ENCODE measurements at regions not wholly inside any gene's neighbourhood (a gene's known extent, or its start where the extent isn't known, plus 50 kb on each side); places are given as distances from the start of the nearest gene placed in this dataset.

GRCh38 chrX:145623453-145623852 is 194.2 kb upstream of the SLITRK2 start:
- DNase-seq (ENCODE audit: low read depth): no peak
- no peak overlapping the region for H3K4me3 ChIP-seq (ENCODE audit: low read length)
- no peak for TF ChIP-seq CTCF (IDR thresholded peaks at IDR 0.05; ENCODE audit: insufficient read depth, low read depth, low read length, missing control alignments)

- no peak overlapping the region for H3K4me3 ChIP-seq (ENCODE audit: low read length)
- TF ChIP-seq CTCF (IDR thresholded peaks at IDR 0.05; ENCODE audit: insufficient read depth, low read depth, low read length, missing control alignments): no peak
- DNase-seq (ENCODE audit: low read depth): no peak
These were observed 187.5 kb upstream of the SLITRK2 start for GRCh38 chrX:145630081-145630480.

DNA sequence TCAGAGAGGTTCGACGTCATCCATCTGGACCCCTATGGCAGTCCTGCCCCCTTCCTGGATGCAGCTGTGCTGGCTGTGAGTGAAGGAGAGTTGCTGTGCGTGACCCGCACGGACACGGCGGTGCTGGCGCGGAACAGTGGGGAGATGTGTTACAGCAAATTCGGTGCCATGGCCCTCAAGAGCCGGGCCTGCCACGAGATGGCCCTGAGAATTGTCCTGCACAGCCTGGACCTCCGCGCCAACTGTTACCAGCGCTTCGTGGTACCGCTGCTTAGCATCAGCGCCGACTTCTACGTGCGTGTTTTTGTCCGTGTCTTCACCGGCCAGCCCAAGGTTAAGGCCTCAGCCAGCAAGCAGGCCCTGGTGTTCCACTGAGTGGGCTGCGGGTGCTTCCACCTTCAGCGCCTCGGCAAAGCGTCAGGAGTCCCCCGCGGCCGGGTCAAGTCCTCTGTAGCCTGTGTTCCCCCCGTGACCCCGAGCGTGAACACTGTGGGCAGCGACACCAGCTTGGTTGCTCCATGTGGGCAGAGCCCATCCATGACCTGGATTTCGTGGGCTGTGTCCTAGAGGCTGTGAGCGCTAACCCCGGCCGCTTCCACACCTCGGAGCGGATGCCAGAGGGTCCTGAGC is 186.7 kb upstream of the SLITRK2 start:
- H3K4me3 ChIP-seq (ENCODE audit: low read length): no peak overlapping the region
- DNase-seq (ENCODE audit: low read depth): no peak
- TF ChIP-seq CTCF (IDR thresholded peaks at IDR 0.05; ENCODE audit: insufficient read depth, low read depth, low read length, missing control alignments): no peak

- TF ChIP-seq CTCF (IDR thresholded peaks at IDR 0.05; ENCODE audit: insufficient read depth, low read depth, low read length, missing control alignments): no peak
- H3K4me3 ChIP-seq (ENCODE audit: low read length): no peak overlapping the region
- no peak for DNase-seq (ENCODE audit: low read depth)
These were observed 186.1 kb upstream of the SLITRK2 start for GRCh38 chrX:145631461-145631951.

GRCh38 chrX:145654486-145654885 is 163.1 kb upstream of the SLITRK2 start:
- no peak for DNase-seq (ENCODE audit: low read depth)
- H3K4me3 ChIP-seq (ENCODE audit: low read length): no peak overlapping the region
- TF ChIP-seq CTCF (IDR thresholded peaks at IDR 0.05; ENCODE audit: insufficient read depth, low read depth, low read length, missing control alignments): no peak

- DNase-seq (ENCODE audit: low read depth): no peak
- no peak for TF ChIP-seq CTCF (IDR thresholded peaks at IDR 0.05; ENCODE audit: insufficient read depth, low read depth, low read length, missing control alignments)
- H3K4me3 ChIP-seq (ENCODE audit: low read length): no peak overlapping the region
These were observed 143.8 kb upstream of the SLITRK2 start for GRCh38 chrX:145673841-145674240.

Measured in epithelial cell of esophagus (primary cell).